ENCODE measurements at regions not wholly inside any gene's neighbourhood (a gene's known extent, or its start where the extent isn't known, plus 50 kb on each side); places are given as distances from the start of the nearest gene placed in this dataset.

- H3K27ac Mint-ChIP-seq (ENCODE audit: unreplicated experiment) = no peak overlapping the region
- Histone ChIP-seq H3K27ac (ENCODE audit: low read depth, low read length) (no peak overlapping the region), H3K4me1 (ENCODE audit: insufficient read depth, low read length) (no peaks in the 10 kb centered on the region), H3K27me3 (ENCODE audit: insufficient read depth, low read length) (peaks cover 7% of the 10 kb centered on the region), H3K4me2 (ENCODE audit: low read length) (no peak overlapping the region), H3K4me3 (ENCODE audit: insufficient read depth, low read depth, low read length) (no peak overlapping the region), H3K9ac (ENCODE audit: low read length) (no peak overlapping the region), H3K79me2 (ENCODE audit: insufficient read depth, low read length) (no peaks in the 10 kb centered on the region), H4K20me1 (ENCODE audit: insufficient read depth, low read length) (no peaks in the 10 kb centered on the region), H3K36me3 (ENCODE audit: insufficient read depth, low read length) (no peaks in the 10 kb centered on the region), H3K9me3 (ENCODE audit: insufficient read depth, low read depth, low read length) (no peaks in the 10 kb centered on the region), H2AFZ (ENCODE audit: low read depth, low read length) (no peak overlapping the region)
- no peaks in the 10 kb centered on the region for H3K9me3 Mint-ChIP-seq (ENCODE audit: unreplicated experiment)
- H3K4me1 Mint-ChIP-seq (ENCODE audit: low read depth, unreplicated experiment) = no peaks in the 10 kb centered on the region
- H3K27me3 Mint-ChIP-seq (ENCODE audit: low read depth, unreplicated experiment) = peaks cover 33% of the 10 kb centered on the region
- no peak overlapping the region for H3K4me3 Mint-ChIP-seq (ENCODE audit: unreplicated experiment)
- TF ChIP-seq CTCF (IDR thresholded peaks at IDR 0.05; ENCODE audit: insufficient read depth, low read depth, low read length) = no peak
- TF ChIP-seq EZH2 (IDR thresholded peaks at IDR 0.05; ENCODE audit: insufficient read depth, low read length) = no peak
- no peaks in the 10 kb centered on the region for H3K36me3 Mint-ChIP-seq (ENCODE audit: low read depth, unreplicated experiment)
- DNase-seq (ENCODE audit: low read depth) = no peak
- FAIRE-seq = no peak
Observed at GRCh38 chr16:65746941-65747340, 619.5 kb upstream of the CDH5 start.

- FAIRE-seq = no peak
- H3K4me3 Mint-ChIP-seq (ENCODE audit: unreplicated experiment) = no peak overlapping the region
Observed at GRCh38 chr16:65745201-65745708, 621.2 kb upstream of the CDH5 start.

More at GRCh38 chr16:65745201-65745708, 621.2 kb upstream of the CDH5 start:
- Histone ChIP-seq H3K4me3 (ENCODE audit: insufficient read depth, low read depth, low read length) (no peak overlapping the region), H3K4me2 (ENCODE audit: low read length) (no peak overlapping the region), H3K9ac (ENCODE audit: low read length) (no peak overlapping the region), H3K27me3 (ENCODE audit: insufficient read depth, low read length) (peaks cover 4% of the 10 kb centered on the region), H4K20me1 (ENCODE audit: insufficient read depth, low read length) (no peaks in the 10 kb centered on the region), H3K36me3 (ENCODE audit: insufficient read depth, low read length) (no peaks in the 10 kb centered on the region), H3K79me2 (ENCODE audit: insufficient read depth, low read length) (no peaks in the 10 kb centered on the region), H3K9me3 (ENCODE audit: insufficient read depth, low read depth, low read length) (no peaks in the 10 kb centered on the region), H3K4me1 (ENCODE audit: insufficient read depth, low read length) (no peaks in the 10 kb centered on the region), H3K27ac (ENCODE audit: low read depth, low read length) (no peak overlapping the region), H2AFZ (ENCODE audit: low read depth, low read length) (no peak overlapping the region)
- H3K27ac Mint-ChIP-seq (ENCODE audit: unreplicated experiment) = no peak overlapping the region
- TF ChIP-seq CTCF (IDR thresholded peaks at IDR 0.05; ENCODE audit: insufficient read depth, low read depth, low read length) = no peak
- TF ChIP-seq EZH2 (IDR thresholded peaks at IDR 0.05; ENCODE audit: insufficient read depth, low read length) = no peak
- no peaks in the 10 kb centered on the region for H3K4me1 Mint-ChIP-seq (ENCODE audit: low read depth, unreplicated experiment)
- H3K36me3 Mint-ChIP-seq (ENCODE audit: low read depth, unreplicated experiment) = no peaks in the 10 kb centered on the region
- no peaks in the 10 kb centered on the region for H3K9me3 Mint-ChIP-seq (ENCODE audit: unreplicated experiment)
- DNase-seq (ENCODE audit: low read depth) = no peak
- H3K27me3 Mint-ChIP-seq (ENCODE audit: low read depth, unreplicated experiment) = peaks cover 21% of the 10 kb centered on the region
